Fibroblast of lung (primary cell): ENCODE measurements at regions not wholly inside any gene's neighbourhood (a gene's known extent, or its start where the extent isn't known, plus 50 kb on each side); places are given as distances from the start of the nearest gene placed in this dataset.

Source experiments
- DNase-seq, 2 donors: peaks; one replicate each; pipeline versions ENCODE4 v3.0.0 to v3.0.0-alpha.2; 2010; ENCODE audit warnings: low read depth in 2 of 2
- H2AFZ ChIP-seq: 2 replicates; pipeline ENCODE4 v1.5.1; 2012; ENCODE audit warnings: low read length, control low read depth, inconsistent platforms
- H3K27ac ChIP-seq: 2 replicates; pipeline ENCODE4 v1.5.1; 2011; ENCODE audit warnings: low read length, control low read depth; ENCODE audit not compliant: insufficient read depth
- H3K27me3 ChIP-seq: 2 replicates; pipeline ENCODE4 v1.5.1; 2011; ENCODE audit warnings: mild to moderate bottlenecking, low read length; ENCODE audit not compliant: control insufficient read depth, insufficient read depth
- H3K36me3 ChIP-seq: 2 replicates; pipeline ENCODE4 v1.5.1; 2011; ENCODE audit warnings: low read length; ENCODE audit not compliant: control insufficient read depth, insufficient read depth
- H3K4me1 ChIP-seq: 2 replicates; pipeline ENCODE4 v1.5.1; 2011; ENCODE audit warnings: low read length; ENCODE audit not compliant: control insufficient read depth, insufficient read depth; ENCODE audit errors: extremely low read depth
- H3K4me2 ChIP-seq: 2 replicates; pipeline ENCODE4 v1.5.1; 2011; ENCODE audit warnings: low read length, control low read depth; ENCODE audit not compliant: insufficient read depth; ENCODE audit errors: extremely low read depth
- H3K4me3 ChIP-seq, 4 experiments: fragments of 200-600 bp in 1 of 4; sonication (generic) in 1 of 4; replicated peaks in 1 of 4; 2 replicates each; pipeline ENCODE4 v1.5.1; 2011 to 2016; ENCODE audit warnings: low read length in 4 of 4, low read depth in 3 of 4, mild to moderate bottlenecking in 3 of 4, control low read depth in 2 of 4, inconsistent platforms in 1 of 4, mixed read lengths in 1 of 4; ENCODE audit not compliant: insufficient read depth in 1 of 4; ENCODE audit errors: control extremely low read depth in 1 of 4
- H3K79me2 ChIP-seq: 2 replicates; pipeline ENCODE4 v1.5.1; 2012; ENCODE audit warnings: mild to moderate bottlenecking, low read length, inconsistent platforms; ENCODE audit not compliant: control insufficient read depth, insufficient read depth
- H3K9ac ChIP-seq: 2 replicates; pipeline ENCODE4 v1.5.1; 2011; ENCODE audit warnings: mild to moderate bottlenecking, low read length, control low read depth; ENCODE audit not compliant: insufficient read depth
- H3K9me3 ChIP-seq: 2 replicates; pipeline ENCODE4 v1.5.1; 2012; ENCODE audit warnings: low read depth, low read length; ENCODE audit not compliant: control insufficient read depth, insufficient read depth
- H4K20me1 ChIP-seq: 2 replicates; pipeline ENCODE4 v1.5.1; 2011; ENCODE audit warnings: low read length; ENCODE audit not compliant: control insufficient read depth, insufficient read depth; ENCODE audit errors: extremely low read depth
- EZH2 ChIP-seq: IDR thresholded peaks from 2 replicates; pipeline ENCODE4 v1.5.1; 2012; ENCODE audit warnings: low read length, control low read depth, mild to moderate bottlenecking; ENCODE audit errors: missing control alignments
- TF ChIP-seq, protein P1 (sequence below), 2 donors: IDR thresholded peaks in 1 of 2; conservative IDR thresholded peaks in 1 of 2; 1 replicate in 1 of 2; 2 replicates in 1 of 2; pipeline ENCODE4 v1.5.1; 2011 to 2012; ENCODE audit warnings: low read length in 2 of 2, control low read depth in 1 of 2, inconsistent platforms in 1 of 2, low read depth in 1 of 2, mild to moderate bottlenecking in 1 of 2

DNA sequence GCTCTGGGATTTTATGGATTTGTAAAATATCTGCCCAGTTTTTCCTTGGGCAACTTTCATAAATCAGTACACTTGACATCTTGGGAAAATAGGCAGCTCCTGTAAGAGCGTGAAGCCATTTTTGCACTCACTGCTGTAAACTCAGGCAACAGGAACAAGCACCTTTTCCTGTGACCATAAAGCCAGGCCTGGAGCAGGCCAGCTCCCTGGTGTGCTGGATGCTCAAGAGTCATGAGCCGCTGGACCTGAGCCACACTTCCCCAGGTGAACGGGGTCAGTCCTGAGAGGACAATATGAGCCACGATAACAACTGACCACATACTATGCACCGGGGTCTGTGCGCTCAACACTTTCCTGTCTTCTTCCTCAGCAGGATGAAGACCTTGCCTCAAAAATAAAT, 158.2 kb downstream of the NUP210 start:
- H3K9ac ChIP-seq: no peak overlapping the region
- H2AFZ ChIP-seq: no peak overlapping the region
- no peak overlapping the region for H3K27ac ChIP-seq
- no peak for DNase-seq
- H3K9me3 ChIP-seq: no peaks in the 10 kb centered on the region
- H3K27me3 ChIP-seq: no peaks in the 10 kb centered on the region
- H3K4me2 ChIP-seq: no peak overlapping the region
- H3K4me1 ChIP-seq: no peaks in the 10 kb centered on the region
- no peak overlapping the region for H3K4me3 ChIP-seq
- no peaks in the 10 kb centered on the region for H3K79me2 ChIP-seq
- no peaks in the 10 kb centered on the region for H4K20me1 ChIP-seq
- TF ChIP-seq, protein P1, sequence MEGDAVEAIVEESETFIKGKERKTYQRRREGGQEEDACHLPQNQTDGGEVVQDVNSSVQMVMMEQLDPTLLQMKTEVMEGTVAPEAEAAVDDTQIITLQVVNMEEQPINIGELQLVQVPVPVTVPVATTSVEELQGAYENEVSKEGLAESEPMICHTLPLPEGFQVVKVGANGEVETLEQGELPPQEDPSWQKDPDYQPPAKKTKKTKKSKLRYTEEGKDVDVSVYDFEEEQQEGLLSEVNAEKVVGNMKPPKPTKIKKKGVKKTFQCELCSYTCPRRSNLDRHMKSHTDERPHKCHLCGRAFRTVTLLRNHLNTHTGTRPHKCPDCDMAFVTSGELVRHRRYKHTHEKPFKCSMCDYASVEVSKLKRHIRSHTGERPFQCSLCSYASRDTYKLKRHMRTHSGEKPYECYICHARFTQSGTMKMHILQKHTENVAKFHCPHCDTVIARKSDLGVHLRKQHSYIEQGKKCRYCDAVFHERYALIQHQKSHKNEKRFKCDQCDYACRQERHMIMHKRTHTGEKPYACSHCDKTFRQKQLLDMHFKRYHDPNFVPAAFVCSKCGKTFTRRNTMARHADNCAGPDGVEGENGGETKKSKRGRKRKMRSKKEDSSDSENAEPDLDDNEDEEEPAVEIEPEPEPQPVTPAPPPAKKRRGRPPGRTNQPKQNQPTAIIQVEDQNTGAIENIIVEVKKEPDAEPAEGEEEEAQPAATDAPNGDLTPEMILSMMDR (conservative IDR thresholded peaks at IDR 0.05 in 1 of 2, IDR thresholded peaks at IDR 0.05 in 1 of 2; ENCODE audit: low read depth in 1 of 2, low read length in 2 of 2): no peak
- no peaks in the 10 kb centered on the region for H3K36me3 ChIP-seq

DNA sequence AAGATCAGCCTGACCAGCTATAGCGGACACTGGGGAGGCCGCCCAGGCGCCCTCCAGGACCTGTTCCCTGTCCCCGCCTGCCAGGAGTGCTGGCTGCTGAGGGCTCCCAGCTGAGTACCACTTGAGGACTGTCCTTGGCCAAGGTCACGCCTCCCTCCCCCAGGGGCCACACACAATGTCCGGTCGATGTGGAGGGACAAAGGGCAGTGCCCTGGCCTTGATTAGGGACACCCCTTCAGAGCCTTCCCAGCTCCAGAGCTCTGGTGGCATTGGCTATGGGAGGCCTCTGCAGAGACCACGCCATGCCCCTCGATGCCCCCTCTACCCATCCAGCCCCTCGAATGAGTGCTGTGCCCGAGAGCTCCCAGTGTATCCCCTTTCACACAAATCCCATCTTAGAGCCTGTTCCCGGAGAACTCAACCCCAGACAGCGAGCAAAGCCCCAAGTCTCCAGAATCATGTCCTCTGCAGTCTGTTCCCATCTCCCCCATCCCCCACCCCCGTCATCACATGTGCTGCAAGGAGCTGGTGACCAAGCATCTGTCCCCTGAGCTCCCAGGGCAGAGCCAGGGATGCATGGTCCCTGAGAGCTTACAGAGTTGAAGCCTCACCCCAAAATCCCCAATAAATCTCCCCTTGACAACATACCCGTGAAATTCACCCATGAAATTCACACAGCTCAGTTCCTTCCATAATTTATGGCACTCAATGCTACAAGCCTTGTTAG, 158.9 kb downstream of the NUP210 start:
- TF ChIP-seq, protein P1 (conservative IDR thresholded peaks at IDR 0.05 in 1 of 2, IDR thresholded peaks at IDR 0.05 in 1 of 2; ENCODE audit: low read depth in 1 of 2, low read length in 2 of 2): no peak
- TF ChIP-seq EZH2: no peak
- Histone ChIP-seq H2AFZ (no peak overlapping the region), H3K27ac (no peak overlapping the region), H3K4me1 (no peaks in the 10 kb centered on the region), H3K27me3 (no peaks in the 10 kb centered on the region), H3K36me3 (no peaks in the 10 kb centered on the region), H4K20me1 (no peaks in the 10 kb centered on the region), H3K9ac (no peak overlapping the region), H3K79me2 (no peaks in the 10 kb centered on the region), H3K4me2 (no peak overlapping the region), H3K9me3 (no peaks in the 10 kb centered on the region), H3K4me3 (no peak overlapping the region)
- no peak for DNase-seq

DNA sequence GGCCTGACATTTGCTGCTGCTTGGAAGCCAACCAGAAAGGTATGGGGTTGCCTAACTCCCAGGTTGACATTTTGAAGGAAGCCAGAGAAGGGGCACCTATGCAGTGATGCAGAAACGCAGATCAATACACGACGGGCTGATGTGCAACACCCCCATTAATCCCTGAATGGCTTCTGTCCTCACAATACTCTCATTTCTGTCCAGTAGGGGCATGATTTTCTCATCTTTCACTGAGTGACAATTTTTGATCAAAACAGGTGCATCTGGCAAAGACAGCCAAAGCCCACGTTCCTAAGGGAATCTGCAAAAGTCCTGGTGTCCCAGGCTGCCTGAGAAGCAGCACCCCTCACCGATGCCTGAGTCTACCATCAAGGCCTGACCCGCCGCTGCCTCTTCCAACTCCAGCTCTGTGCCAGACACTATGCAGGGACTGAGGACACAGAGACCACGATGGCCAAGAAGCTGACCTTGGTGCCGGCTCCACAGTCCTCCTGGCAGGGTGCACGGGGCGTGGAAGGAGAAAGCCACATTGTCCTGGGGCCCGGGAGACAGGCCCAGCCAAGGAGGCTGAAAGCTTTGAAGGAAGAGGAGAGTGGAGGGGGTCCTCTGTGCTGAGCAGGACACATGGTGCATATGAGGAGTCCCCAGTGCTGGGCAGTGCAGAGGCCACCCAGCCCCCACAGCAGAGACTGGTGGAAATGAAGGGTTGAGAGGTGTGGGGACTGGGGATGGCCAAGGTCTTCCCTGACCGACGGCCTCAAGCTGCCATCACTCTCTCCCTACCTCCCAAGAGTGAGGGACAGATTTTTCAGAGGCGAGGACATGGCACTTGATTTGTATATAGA, 159.6 kb downstream of the NUP210 start:
- Histone ChIP-seq H3K4me2 (no peak overlapping the region), H4K20me1 (no peaks in the 10 kb centered on the region), H3K9me3 (no peaks in the 10 kb centered on the region), H3K4me1 (no peaks in the 10 kb centered on the region), H3K79me2 (no peaks in the 10 kb centered on the region), H3K27me3 (no peaks in the 10 kb centered on the region), H3K9ac (no peak overlapping the region), H3K4me3 (no peak overlapping the region), H3K27ac (no peak overlapping the region), H2AFZ (no peak overlapping the region), H3K36me3 (no peaks in the 10 kb centered on the region)
- no peak for DNase-seq
- TF ChIP-seq EZH2: no peak
- TF ChIP-seq, protein P1 (conservative IDR thresholded peaks at IDR 0.05 in 1 of 2, IDR thresholded peaks at IDR 0.05 in 1 of 2; ENCODE audit: low read depth in 1 of 2, low read length in 2 of 2): no peak
